ENCODE measurements at regions not wholly inside any gene's neighbourhood (a gene's known extent, or its start where the extent isn't known, plus 50 kb on each side); places are given as distances from the start of the nearest gene placed in this dataset.
"Not testable (repeated sequence)": the region's sequence is repeated elsewhere in the genome, so short reads cannot be mapped to it uniquely, and the experiment has no call there.

DNA sequence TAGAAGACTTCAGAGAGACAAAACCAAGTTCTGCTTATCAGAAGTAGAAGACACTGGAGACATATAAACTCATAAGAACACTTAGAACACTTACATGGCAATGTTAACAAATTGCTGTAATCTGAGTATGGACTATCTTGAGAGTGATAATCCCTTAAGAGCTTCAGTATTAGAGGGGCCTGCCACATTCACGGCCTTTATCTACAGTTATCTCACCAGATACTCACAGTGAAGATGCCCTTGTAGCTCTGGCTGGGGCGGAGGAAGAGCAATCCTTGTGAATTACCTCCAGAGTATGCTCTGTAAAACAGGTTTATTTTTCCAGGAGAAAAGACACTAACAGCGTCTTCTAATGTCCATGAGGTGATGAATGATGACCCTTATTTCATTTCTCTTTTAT is 762.8 kb downstream of the FAM181B start:
- DNase-seq, result no peak

DNA sequence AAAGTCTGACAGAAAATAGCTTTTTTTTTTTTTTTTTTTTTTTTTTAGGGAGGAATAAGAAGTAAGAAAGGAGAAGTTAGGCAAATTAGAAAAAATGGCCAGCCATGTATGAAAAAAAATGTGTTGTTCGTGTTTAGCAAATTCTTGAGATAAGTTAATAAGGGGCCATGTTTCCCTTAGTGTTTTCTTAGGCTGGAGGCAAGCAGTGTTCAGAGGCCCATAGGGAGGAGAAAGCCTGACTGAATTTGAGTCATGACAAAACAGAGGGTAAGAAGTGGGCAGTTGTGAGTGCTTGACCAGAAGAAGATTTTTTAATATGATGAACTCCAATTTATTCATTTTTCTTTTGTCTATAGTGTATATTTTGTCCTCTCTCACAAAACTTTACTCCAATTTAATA is 766.4 kb downstream of the FAM181B start:
- DNase-seq, result no peak

DNA sequence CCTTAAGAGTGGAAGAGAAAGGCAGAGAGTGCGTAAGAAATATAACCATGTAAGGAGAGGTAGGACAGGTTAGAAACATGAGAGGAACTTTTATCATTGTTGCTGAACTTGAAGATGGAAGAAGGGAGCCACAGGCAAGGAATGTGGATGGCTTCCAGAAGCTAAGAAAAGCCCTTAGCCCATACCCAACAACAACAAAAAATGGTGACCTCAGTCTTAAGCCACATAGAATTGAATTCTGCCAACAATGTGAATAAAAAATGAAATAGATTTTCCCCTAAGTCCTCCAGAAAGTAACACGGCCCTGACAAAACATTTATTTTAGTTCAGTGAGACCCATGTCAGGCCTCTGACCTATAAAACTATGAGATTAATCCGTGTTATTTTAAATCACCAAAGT is 767.3 kb downstream of the FAM181B start:
- no peak for DNase-seq

DNA sequence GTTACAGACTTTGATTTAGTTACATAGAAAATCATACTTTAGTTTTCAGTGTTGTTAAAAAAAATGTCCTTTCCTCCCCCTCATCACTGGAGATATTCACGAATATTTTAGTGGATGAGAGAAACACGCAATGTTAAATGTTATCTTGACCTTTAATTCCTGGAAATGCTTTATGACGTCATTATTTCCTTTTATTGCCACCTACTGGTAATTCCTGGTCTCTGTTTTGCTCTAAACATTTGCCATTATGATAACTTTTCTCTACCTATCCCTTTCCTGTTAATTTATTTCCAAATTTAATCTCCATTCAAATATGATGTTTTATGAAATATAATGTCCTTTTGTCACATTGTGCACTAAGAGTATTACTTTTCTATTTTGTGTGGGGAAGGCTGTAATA is 770.6 kb downstream of the FAM181B start:
- no peak for DNase-seq

DNA sequence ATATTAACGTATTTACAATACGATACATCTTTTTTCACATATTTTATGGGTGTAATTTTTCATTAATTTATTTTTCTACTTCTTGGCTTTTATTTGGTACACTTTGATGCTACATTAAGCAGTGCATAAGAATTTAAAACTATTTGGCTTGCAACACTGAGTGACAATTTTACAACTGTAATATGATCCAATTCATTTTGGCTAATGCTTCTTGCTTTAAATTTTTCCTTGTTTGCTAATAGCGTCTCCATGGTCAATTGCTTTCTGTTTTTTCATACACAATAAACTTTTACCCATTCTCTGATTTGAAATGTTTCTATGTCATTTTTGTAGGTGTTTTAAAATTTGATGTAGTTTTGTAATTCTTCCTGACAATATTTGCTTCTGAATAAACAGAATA is 773.2 kb downstream of the FAM181B start:
- DNase-seq, result no peak

DNA sequence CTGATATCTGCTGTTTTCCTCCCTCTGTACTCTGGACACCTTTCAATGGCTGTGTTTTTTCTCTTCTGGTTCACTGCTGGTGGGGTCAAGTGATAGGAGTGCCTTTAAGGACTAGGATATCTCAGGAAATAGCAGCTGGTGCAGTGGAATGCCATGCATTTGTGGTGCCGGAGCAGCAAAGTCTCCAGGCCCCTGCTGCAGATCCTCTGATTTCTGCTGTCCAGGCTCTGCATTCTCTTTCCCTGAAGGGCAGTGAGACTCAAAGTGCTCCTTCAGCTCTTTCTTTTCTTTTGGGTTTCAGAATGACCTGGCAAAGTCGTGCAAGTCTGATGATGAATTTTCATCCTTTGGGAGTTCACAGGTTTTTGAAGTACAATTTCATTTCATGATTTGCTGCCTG is 774.3 kb downstream of the FAM181B start:
- no peak for DNase-seq

DNA sequence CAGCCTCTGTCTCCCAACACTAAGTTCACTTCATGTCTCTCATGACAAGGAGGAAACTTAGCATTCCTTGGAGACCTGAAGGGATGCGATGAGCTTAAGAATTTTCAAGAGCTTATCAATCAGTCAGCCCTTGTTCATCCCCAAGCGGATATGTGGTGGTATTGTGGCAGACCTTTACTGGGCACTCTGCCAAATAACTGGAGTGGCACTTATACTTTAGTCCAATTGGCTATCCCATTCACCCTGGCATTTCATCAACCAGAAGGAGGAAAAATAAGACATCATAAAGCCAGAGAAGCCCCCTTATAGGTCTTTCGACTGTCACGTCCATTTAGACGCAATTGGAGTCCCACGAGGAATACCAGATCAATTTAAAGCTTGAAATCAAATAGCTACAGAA is 779.4 kb downstream of the FAM181B start:
- DNase-seq, result not testable (repeated sequence)

DNA sequence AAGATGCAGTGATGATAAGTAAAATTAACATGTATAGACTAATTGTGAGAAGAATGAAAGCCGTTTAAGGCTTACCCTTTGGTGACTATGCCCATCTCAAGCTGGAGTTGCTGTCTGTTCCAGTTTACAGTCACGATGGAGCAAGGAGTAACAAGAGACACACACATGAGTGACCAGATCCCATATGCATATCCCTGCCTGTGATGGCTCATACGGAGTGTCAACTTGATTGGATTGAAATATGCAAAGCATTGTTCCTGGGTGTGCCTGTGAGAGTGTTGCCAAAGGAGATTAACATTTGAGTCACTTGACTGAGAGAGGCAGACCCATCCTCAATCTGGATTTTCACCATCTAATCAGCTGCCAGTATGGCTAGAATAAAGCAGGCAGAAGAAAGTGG is 786.8 kb downstream of the FAM181B start:
- no peak for DNase-seq

DNA sequence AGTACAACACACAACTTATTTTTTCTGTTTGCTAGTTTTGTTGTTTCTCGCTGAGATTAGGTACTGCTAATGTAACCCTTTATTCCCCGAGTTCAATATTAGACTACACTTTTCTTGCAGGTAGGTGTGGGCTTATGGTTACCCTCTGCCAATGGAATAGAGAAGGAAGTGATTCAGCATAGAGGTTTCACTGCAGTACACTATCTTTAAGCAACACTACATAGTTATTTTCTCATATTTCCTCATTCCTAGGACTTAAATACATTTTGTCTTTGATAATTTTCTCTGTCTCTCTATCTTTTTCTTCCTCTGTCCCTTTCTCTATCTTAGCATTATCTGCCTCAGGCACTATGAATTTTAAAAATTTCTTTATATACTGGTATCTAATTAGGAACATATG is 791.0 kb downstream of the FAM181B start:
- DNase-seq, result no peak

DNA sequence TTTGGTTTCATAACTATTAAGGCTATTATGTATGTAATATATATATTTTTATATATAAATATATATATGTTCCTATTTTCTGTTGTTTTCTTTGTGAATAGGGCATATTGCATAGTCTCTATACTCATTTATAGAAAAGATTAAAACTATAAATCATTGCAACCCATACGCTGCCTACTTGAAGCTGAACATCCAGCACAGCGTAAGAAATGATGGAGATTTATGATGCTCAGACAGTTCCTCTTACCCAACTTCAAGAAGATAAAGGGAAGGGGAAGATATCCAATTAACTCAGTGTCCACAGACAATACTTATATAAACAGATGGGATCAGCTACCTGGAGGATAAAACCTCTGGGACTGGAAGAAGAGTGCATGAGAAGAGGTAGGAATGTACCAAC is 791.7 kb downstream of the FAM181B start:
- DNase-seq, result no peak

DNA sequence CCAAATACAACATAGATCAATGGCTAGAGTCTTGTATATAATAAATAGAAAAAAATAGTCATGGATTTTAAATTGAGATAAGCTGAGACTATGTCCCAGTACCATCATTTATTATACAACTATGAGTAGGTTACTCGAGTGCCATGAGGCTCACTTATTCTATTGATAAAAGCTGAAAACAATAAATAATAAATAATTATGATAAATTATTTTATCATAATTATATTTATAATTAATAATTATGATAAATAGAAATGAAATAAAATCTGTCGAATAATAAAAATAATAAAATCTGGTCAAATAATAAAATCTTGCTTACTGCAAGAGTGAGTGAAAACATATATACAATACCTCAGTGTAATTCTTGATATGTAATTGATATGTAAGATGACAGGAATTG is 801.4 kb downstream of the FAM181B start:
- no peak for DNase-seq

DNA sequence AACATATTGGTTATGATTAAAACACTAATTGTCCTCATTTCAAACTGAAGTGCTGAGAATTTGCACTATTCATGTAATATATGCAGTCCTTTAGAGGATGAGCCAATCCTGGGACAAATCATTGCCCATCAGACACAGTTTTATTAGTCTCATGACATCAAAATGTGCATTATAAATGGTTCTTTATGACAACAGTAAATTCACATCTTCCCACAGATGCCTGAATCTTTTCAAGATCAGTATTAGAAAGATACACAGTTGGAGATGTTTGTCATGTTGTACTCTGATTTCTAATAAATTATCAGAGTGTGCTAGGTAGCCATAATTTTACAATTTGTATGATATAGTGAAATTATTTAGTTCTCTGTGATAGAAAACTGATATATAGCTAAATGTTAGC is 813.5 kb downstream of the FAM181B start:
- no peak for DNase-seq

DNA sequence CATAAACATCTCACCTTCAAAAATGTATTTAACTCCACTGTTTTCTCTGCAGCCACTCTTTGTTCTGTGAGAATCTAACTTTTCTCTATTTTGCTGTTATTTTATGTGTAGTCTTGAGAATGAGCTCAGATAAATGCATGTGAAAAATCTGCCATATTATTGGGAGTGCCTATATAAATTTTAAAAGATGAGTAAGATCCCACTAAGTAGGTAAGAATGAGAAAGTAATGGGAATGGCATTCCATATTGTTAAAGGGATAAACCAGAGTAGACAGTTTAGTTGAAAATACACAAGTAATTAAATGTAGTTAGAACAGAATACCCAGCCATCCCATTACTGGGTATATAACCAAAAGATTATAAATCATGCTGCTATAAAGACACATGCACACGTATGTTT is 817.2 kb downstream of the FAM181B start:
- no peak for DNase-seq

DNA sequence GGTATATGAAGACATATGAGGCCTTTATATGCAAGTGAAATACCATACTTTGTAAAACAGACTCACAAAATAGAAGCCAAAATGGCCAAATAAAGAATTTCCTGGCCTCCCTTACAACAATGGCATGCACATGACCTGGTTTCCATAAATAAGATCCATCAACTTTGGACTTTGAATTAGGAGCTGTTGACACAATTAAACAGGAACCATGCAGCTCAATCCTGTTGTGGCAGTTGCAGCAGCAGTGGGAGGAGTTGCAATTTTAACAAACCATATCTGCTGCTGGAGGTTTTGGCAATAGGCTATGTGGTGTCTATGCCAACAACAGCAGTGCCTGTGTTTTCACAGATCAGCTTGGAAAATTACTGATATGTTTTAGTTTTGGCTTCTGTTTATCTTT is 818.6 kb downstream of the FAM181B start:
- DNase-seq, result no peak

DNA sequence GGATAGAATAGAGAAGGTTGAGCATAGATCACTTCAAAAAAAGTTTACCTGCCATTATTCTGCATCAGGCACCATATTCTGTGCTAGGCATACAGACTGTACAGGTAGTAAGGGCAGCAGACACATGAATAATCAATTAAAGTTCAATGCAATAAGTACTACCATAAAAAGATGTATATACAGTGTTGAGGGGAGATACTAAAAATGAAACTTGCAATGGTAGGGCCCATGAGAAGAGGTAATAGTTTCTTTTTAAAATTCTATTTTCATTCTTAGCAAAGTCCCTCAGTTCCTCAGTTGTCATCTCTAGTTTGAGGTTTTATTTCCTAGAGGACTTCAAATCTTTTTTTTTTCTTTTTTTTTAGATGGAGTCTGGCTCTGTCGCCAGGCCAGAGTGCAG is 819.9 kb downstream of the FAM181B start:
- no peak for DNase-seq

DNA sequence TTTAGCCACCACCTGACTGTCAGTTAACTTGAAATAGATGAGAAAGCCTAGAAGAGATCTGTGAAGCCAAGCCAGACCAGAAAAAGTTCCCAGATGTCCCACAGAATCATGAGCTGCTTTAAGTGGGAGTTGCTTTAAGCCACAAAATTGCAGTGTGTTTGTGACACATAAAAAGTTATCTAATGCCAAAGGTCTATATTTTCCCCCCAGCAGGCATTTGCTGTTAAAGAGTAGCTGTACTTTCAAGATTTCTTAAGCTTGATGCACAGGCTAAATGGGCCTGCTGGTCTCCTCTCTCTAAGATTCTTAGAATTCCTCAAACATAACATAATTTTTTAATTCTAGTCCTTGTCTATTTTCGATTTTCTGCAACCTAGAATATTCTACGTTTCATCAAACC is 825.7 kb downstream of the FAM181B start:
- no peak for DNase-seq

DNA sequence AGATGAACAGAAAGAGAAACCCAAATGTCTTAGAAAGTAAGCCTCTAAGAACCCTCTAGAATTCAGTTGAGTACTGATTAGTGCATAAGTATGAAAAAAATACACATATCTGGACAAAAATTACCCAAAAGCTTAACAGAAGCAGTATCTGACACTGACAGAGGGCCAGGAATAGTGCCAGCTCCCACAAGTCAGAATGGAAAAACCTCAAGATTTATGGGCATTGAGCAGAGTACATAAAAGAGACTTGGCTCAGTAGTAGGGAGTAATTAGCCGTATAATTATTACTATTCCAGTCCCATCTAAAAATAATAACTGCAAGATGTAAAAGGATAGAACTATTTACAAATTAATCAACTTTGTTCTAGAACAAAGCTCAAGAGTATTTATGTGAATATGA is 834.5 kb downstream of the FAM181B start:
- DNase-seq, result no peak

DNA sequence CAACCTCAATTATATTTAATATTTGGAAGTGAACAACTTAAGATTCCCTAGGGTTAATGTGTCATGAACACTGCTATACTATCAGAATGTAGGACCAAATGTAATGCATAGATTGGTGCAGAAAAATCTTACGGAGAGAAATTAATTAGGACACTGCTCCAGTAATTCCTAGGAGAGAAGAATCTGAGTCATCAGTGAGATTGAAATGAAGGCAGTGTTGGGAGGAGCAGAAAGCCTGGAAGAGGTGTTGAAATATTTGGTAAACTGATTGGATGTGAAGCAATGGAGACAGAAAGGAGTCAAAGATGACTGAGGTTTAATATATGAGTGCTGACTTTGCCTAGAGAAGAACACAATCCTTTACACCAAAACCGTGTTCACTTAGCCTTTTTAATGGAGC is 836.0 kb downstream of the FAM181B start:
- no peak for DNase-seq

DNA sequence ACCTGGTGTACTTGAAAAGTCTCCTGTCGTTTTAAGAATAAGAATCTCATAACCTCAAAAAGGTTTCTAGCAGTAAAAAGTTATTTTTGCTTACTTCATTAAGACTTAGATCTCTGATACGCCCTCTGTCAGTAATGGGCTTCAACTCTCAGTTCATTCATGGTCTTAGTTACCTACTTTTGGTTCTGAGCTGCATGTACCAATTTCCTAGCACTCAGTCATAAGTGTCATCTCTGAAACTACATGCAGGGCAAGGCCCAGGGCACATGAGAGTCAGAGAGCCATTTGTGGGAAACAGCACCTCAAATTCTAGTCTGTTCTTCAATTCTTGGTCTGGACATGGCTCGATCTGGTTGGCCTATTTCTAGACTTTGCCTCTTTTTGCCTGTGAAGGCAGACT is 838.4 kb downstream of the FAM181B start:
- no peak for DNase-seq

DNA sequence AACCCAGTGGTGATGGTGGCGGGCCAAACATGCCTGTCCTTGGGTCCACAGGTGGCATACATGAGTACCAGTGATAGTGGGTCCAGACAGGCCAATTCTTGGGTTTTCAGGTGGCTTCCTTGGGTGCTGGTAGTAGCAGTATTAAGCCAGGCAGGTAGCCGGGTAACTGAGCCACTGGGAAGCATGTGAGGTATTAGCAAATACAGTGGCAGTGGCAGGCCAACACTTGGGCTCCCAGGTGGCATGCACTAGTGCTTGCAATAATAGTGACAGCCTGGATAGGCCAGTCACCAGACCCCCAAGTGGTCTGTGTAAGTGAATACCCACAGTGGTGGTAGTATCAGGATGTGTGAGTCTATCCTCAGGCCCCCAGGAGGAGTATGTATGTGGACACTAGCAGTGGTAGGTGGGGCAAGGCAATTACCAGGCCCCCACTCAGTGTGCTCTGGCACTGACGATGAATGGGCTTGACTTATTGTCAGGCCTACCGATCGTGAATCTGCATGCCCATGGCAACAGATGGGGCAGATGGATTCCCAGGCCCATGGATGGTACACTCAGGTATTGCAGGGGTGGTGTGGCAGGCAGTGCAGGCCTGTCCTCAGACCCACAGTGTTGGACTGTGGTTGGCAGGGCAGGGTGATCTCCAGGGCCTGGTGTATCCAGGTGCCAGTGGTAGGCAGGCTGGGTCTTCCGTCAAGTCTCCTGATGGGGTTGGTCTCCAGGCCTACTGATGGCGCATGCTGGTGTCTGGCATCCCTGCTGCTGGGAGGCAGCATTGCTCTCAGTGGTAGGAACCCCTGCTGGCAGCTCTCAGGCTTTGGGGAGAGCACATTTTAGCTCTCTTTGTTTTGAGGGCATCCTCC is 840.7 kb downstream of the FAM181B start:
- no peak for DNase-seq

DNA sequence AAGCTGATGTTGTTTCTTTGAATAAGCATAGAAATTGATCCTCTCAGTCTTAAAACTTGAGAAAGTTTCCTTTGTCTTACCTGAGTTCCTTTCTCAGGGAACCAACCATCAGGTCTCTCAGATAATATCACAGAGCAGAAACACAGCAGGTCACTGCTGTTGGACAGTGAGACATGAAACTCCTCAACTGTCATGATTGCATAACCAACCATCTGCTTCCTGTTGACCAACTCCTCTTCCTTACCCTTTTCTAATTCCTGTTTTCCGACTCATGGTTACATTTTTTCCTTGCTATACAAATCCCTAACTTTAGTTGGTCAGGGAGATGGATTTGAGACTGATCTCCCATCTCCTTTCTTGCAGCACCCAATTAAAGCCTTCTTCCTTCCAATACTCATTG is 845.3 kb downstream of the FAM181B start:
- no peak for DNase-seq

DNA sequence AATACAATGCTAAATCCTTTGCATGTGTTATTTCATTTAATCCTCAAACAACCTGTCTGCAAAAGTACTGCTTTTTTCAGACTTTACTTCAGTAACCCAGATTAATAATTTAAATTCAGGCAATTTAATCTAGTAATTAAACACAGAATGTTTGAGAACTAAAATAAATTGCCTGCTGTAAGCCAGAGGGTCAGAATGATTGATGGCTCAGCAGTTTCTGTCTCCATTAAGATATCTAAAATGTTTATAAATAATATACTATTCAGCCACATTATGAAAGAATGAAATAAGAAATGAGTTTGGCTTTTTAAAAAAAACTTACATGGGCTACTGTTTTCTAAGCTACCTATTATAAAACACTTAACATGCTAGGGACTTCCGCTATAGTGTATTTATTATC is 846.0 kb downstream of the FAM181B start:
- no peak for DNase-seq

DNA sequence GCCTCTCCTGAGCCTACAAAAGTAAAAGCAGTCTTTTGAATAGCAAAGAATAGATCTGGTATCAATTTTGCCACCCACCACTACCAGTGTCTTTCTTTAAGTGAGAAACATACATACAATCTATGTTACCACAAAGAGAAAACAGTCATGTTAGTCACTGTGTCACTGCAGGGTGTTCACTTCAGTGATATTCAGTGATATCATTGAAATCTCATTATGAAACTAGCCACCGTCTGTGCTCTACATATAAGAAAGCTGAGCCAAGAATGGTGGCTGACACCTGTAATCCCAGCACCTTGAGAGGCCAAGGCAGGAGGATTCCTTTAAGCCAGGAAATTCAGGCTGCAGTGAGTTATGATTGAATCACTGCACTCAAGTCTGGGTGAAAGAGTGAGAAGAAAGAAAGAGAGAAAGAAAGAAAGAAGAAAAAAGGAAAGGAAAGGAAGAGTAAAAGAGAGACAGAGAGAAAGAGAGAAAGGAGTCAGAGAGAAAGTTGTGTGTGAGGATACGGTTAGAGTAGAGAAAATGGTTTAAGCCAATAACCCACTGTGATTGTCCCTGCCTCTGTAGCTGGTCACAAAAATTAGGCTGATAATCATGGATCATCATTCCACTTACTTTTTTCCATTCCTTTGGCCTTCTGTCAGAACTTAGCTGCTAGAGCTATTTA is 847.1 kb downstream of the FAM181B start:
- DNase-seq, result no peak

DNA sequence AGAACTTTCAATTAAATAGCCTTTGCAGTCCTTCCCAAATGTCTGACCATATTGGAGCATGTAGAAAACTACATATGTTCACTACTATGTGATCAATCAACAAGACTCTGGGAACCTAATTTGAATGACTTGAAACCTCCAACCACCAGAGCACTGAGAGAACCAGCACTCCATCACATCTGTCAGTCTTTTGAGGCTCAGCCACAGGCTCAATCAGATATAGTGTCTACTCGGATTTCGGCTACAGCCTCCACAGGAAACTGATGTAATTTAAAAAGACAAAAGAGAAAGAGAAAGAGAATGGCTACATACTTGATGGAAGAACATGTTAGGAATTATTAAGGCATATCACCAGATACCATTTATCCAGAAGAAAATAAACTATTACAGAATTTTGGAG is 859.0 kb downstream of the FAM181B start:
- DNase-seq, result no peak

DNA sequence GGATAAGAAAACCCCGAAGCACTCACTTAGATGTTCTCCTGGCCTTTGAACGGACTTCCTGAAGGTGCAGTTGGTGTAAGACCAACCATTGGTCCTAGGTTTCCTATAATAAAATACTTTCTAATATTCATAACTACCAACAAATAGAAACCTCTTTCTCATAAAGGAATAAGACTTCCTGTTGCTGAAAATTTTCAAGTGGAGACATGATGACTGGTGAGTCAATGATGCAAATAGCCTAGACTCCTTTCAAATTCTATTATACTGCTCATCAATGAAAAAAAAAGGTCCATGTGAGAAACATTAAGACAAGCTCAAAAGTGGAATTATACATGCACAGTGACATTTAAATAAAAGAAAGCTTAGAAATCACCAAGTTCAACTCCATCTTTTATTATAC is 862.8 kb downstream of the FAM181B start:
- no peak for DNase-seq

Measured in NCI-H1930 (cell line).